ENCODE measurements at regions not wholly inside any gene's neighbourhood (a gene's known extent, or its start where the extent isn't known, plus 50 kb on each side); places are given as distances from the start of the nearest gene placed in this dataset.

GRCh38 chr3:177481329-177481728 lies 284.0 kb upstream of the TBL1XR1 start:
- 96% methylated on average over 3 of the region's 3 CpGs for whole genome bisulfite sequencing
- no peaks in the 10 kb centered on the region for H3K36me3 ChIP-seq (ENCODE audit: insufficient read depth, low read length)
- peaks cover 8% of the 10 kb centered on the region; the same call in 1 of the 2 replicates for H3K9me3 ChIP-seq (ENCODE audit: insufficient read depth, low read depth, low read length)
- H3K27me3 ChIP-seq (ENCODE audit: insufficient read depth, low read length), result no peaks in the 10 kb centered on the region
- no peak overlapping the region for H3K27ac ChIP-seq (ENCODE audit: low read depth, low read length)
- H3K4me3 ChIP-seq (ENCODE audit: low read length), result no peak overlapping the region
- peaks cover 4% of the 10 kb centered on the region; the same call in 1 of the 2 replicates for H3K4me1 ChIP-seq (ENCODE audit: insufficient read depth, low read length)
- no peak overlapping the region for H3K9ac ChIP-seq (ENCODE audit: low read depth, low read length)

- Histone ChIP-seq H3K27me3 (ENCODE audit: insufficient read depth, low read length) (no peaks in the 10 kb centered on the region), H3K36me3 (ENCODE audit: insufficient read depth, low read length) (no peaks in the 10 kb centered on the region), H3K27ac (ENCODE audit: low read depth, low read length) (no peak overlapping the region), H3K9me3 (ENCODE audit: insufficient read depth, low read depth, low read length) (peaks cover 8% of the 10 kb centered on the region; the same call in 1 of the 2 replicates), H3K4me3 (ENCODE audit: low read length) (no peak overlapping the region), H3K4me1 (ENCODE audit: insufficient read depth, low read length) (peaks cover 4% of the 10 kb centered on the region; the same call in 1 of the 2 replicates), H3K9ac (ENCODE audit: low read depth, low read length) (no peak overlapping the region)
- WGBS, result 93% methylated on average over 6 of the region's 6 CpGs
Observed at GRCh38 chr3:177482048-177482691, 284.9 kb upstream of the TBL1XR1 start.

DNA sequence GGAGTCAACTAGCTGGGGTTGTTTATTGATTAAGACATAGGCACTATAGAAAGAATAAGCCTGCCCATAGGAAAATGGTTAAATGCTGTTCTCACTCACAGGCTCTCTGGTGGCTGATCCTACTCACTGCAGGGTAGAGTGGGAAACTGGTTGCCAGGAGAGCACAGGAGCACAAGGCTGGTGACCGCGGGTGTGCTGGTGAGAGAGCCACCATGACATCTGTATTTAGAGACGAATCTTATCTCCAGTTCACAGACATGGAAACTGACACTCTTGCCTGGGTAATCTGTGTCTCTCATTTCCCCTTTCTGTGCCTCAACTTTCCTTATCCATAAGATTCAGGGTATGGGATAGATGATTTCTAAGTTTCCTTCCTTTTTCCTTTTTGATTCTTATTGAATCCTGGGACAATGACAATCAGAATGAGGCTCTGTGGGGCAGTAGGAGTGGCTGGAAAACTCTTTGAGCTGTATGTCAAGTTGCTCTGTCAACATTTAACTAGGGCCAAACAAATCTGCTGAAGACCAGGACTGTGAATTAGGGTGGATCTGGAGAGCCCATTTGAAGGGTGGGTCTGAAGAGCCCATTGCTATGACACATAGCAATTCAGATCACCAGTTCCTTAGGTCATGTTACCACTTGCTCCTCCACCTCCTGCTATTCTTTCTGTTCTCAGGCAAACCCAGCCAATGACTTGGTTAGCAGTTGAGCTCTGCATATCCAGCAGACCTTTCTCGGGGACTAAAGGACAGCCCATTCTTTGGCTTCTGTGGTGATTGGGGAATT lies 286.1 kb upstream of the TBL1XR1 start:
- peaks cover 4% of the 10 kb centered on the region; the same call in 1 of the 2 replicates for H3K4me1 ChIP-seq (ENCODE audit: insufficient read depth, low read length)
- H3K9me3 ChIP-seq (ENCODE audit: insufficient read depth, low read depth, low read length), result peaks cover 8% of the 10 kb centered on the region; the same call in 1 of the 2 replicates
- no peaks in the 10 kb centered on the region for H3K27me3 ChIP-seq (ENCODE audit: insufficient read depth, low read length)
- no peak overlapping the region for H3K27ac ChIP-seq (ENCODE audit: low read depth, low read length)
- no peaks in the 10 kb centered on the region for H3K36me3 ChIP-seq (ENCODE audit: insufficient read depth, low read length)
- no peak overlapping the region for H3K9ac ChIP-seq (ENCODE audit: low read depth, low read length)
- WGBS, result 56% methylated on average over 4 of the region's 4 CpGs
- no peak overlapping the region for H3K4me3 ChIP-seq (ENCODE audit: low read length)

GRCh38 chr3:177484206-177484605 lies 286.9 kb upstream of the TBL1XR1 start:
- H3K9ac ChIP-seq (ENCODE audit: low read depth, low read length), result no peak overlapping the region
- 98% methylated on average over 2 of the region's 3 CpGs for WGBS
- no peaks in the 10 kb centered on the region for H3K27me3 ChIP-seq (ENCODE audit: insufficient read depth, low read length)
- peaks cover 4% of the 10 kb centered on the region; the same call in 1 of the 2 replicates for H3K4me1 ChIP-seq (ENCODE audit: insufficient read depth, low read length)
- H3K9me3 ChIP-seq (ENCODE audit: insufficient read depth, low read depth, low read length), result peaks cover 8% of the 10 kb centered on the region; the same call in 1 of the 2 replicates
- H3K36me3 ChIP-seq (ENCODE audit: insufficient read depth, low read length), result no peaks in the 10 kb centered on the region
- no peak overlapping the region for H3K4me3 ChIP-seq (ENCODE audit: low read length)
- H3K27ac ChIP-seq (ENCODE audit: low read depth, low read length), result no peak overlapping the region

GRCh38 chr3:177484926-177485325 lies 287.6 kb upstream of the TBL1XR1 start:
- Histone ChIP-seq H3K36me3 (ENCODE audit: insufficient read depth, low read length) (no peaks in the 10 kb centered on the region), H3K27ac (ENCODE audit: low read depth, low read length) (no peak overlapping the region), H3K9me3 (ENCODE audit: insufficient read depth, low read depth, low read length) (peaks cover 8% of the 10 kb centered on the region; the same call in 1 of the 2 replicates), H3K9ac (ENCODE audit: low read depth, low read length) (no peak overlapping the region), H3K4me3 (ENCODE audit: low read length) (no peak overlapping the region), H3K4me1 (ENCODE audit: insufficient read depth, low read length) (peaks cover 4% of the 10 kb centered on the region; the same call in 1 of the 2 replicates), H3K27me3 (ENCODE audit: insufficient read depth, low read length) (no peaks in the 10 kb centered on the region)
- WGBS, result 92% methylated on average over 2 of the region's 2 CpGs

GRCh38 chr3:177487635-177488186 lies 290.4 kb upstream of the TBL1XR1 start:
- H3K9me3 ChIP-seq (ENCODE audit: insufficient read depth, low read depth, low read length), result peaks cover 8% of the 10 kb centered on the region; the same call in 1 of the 2 replicates
- no peaks in the 10 kb centered on the region for H3K36me3 ChIP-seq (ENCODE audit: insufficient read depth, low read length)
- H3K27ac ChIP-seq (ENCODE audit: low read depth, low read length), result no peak overlapping the region
- H3K9ac ChIP-seq (ENCODE audit: low read depth, low read length), result no peak overlapping the region
- peaks cover 8% of the 10 kb centered on the region; the same call in 1 of the 2 replicates for H3K4me1 ChIP-seq (ENCODE audit: insufficient read depth, low read length)
- 88% methylated on average over 3 of the region's 3 CpGs for WGBS
- no peaks in the 10 kb centered on the region for H3K27me3 ChIP-seq (ENCODE audit: insufficient read depth, low read length)
- no peak overlapping the region for H3K4me3 ChIP-seq (ENCODE audit: low read length)

GRCh38 chr3:177488740-177489139 lies 291.5 kb upstream of the TBL1XR1 start:
- 63% methylated on average over 2 of the region's 2 CpGs for WGBS
- peaks cover 4% of the 10 kb centered on the region; the same call in 1 of the 2 replicates for H3K4me1 ChIP-seq (ENCODE audit: insufficient read depth, low read length)
- no peak overlapping the region for H3K27ac ChIP-seq (ENCODE audit: low read depth, low read length)
- no peaks in the 10 kb centered on the region for H3K27me3 ChIP-seq (ENCODE audit: insufficient read depth, low read length)
- no peaks in the 10 kb centered on the region for H3K36me3 ChIP-seq (ENCODE audit: insufficient read depth, low read length)
- peaks cover 8% of the 10 kb centered on the region; the same call in 1 of the 2 replicates for H3K9me3 ChIP-seq (ENCODE audit: insufficient read depth, low read depth, low read length)
- H3K4me3 ChIP-seq (ENCODE audit: low read length), result no peak overlapping the region
- H3K9ac ChIP-seq (ENCODE audit: low read depth, low read length), result no peak overlapping the region

DNA sequence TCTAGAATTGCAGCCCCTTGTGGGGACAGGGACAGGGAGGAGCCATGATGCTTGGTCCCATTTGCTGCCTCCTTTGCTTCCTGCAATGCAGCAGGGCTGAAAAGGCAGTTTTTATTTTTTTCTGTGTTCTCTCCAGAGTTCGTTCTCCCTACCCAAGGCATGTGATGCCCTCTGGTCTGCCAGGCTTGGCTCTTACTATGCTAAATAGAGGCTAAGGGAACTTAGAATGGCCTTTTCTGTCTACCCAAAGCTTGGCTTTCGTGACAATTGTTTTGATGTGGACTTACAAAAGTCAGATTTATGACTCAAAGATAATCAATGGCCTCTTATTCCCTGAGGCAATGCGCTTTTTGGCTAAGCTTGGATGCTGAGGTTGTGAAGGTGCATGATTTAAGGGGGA lies 293.3 kb upstream of the TBL1XR1 start:
- no peaks in the 10 kb centered on the region for H3K36me3 ChIP-seq (ENCODE audit: insufficient read depth, low read length)
- H3K4me1 ChIP-seq (ENCODE audit: insufficient read depth, low read length), result peaks cover 4% of the 10 kb centered on the region; the same call in 1 of the 2 replicates
- H3K27ac ChIP-seq (ENCODE audit: low read depth, low read length), result no peak overlapping the region
- H3K9ac ChIP-seq (ENCODE audit: low read depth, low read length), result no peak overlapping the region
- WGBS, result 98% methylated on average over 2 of the region's 3 CpGs
- H3K9me3 ChIP-seq (ENCODE audit: insufficient read depth, low read depth, low read length), result peaks cover 2% of the 10 kb centered on the region; the same call in 1 of the 2 replicates
- no peaks in the 10 kb centered on the region for H3K27me3 ChIP-seq (ENCODE audit: insufficient read depth, low read length)
- no peak overlapping the region for H3K4me3 ChIP-seq (ENCODE audit: low read length)

DNA sequence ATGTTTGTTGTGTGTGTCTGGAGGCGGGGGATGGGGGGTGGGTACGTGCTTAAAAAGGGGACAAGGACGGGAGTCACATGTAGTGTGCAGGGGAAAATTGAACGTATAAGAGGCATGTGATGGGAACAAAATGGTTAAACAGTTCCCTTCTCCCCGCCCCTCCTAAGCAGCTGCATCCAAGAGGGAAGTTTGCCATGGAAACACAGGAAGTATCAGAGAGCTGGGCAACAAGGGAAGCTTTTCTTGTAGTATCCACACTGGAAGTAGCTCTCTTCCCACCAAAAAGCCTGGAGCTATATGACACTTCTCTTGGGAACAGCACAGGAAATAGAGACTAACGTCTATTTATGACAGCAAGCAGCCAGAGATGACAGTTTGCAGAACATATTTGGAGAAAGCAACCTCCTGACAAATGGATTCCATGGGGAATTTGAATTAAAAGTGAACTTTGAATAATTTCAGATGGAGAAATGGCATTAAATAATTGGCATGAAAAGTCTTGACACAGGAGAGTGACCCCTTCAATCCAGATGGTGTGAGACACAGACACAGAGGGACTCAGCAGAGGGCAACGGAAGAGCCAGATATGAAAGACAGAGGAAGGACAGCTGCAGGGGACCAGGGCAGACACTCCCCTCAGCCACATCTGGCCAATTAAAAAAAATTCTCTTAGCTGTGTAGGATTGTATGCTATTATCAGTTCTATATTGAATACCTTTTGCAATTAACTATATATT lies 294.2 kb upstream of the TBL1XR1 start:
- Histone ChIP-seq H3K9ac (ENCODE audit: low read depth, low read length) (no peak overlapping the region), H3K27me3 (ENCODE audit: insufficient read depth, low read length) (no peaks in the 10 kb centered on the region), H3K36me3 (ENCODE audit: insufficient read depth, low read length) (no peaks in the 10 kb centered on the region), H3K27ac (ENCODE audit: low read depth, low read length) (no peak overlapping the region), H3K4me1 (ENCODE audit: insufficient read depth, low read length) (peaks cover 4% of the 10 kb centered on the region; the same call in 1 of the 2 replicates), H3K9me3 (ENCODE audit: insufficient read depth, low read depth, low read length) (no peaks in the 10 kb centered on the region), H3K4me3 (ENCODE audit: low read length) (no peak overlapping the region)
- WGBS, result 79% methylated on average over 7 of the region's 7 CpGs

GRCh38 chr3:177493091-177493490 lies 295.8 kb upstream of the TBL1XR1 start:
- Histone ChIP-seq H3K4me3 (ENCODE audit: low read length) (no peak overlapping the region), H3K36me3 (ENCODE audit: insufficient read depth, low read length) (no peaks in the 10 kb centered on the region), H3K27ac (ENCODE audit: low read depth, low read length) (no peak overlapping the region), H3K9me3 (ENCODE audit: insufficient read depth, low read depth, low read length) (no peaks in the 10 kb centered on the region), H3K27me3 (ENCODE audit: insufficient read depth, low read length) (no peaks in the 10 kb centered on the region), H3K4me1 (ENCODE audit: insufficient read depth, low read length) (peaks cover 4% of the 10 kb centered on the region; the same call in 1 of the 2 replicates), H3K9ac (ENCODE audit: low read depth, low read length) (no peak overlapping the region)
- WGBS, result 100% methylated on average over 2 of the region's 2 CpGs

All from HUES64 (cell line).